BLaER1 (cell line): ENCODE measurements at regions not wholly inside any gene's neighbourhood (a gene's known extent, or its start where the extent isn't known, plus 50 kb on each side); places are given as distances from the start of the nearest gene placed in this dataset.

Experiments used
- H3K27ac ChIP-seq: shearing (Covaris generic); formaldehyde crosslinking; 2 replicates; pipeline ENCODE4 v1.8.1; 2022
- H3K27me3 ChIP-seq: shearing (Covaris generic); formaldehyde crosslinking; 2 replicates; pipeline ENCODE4 v1.8.1; 2022
- H3K36me3 ChIP-seq: shearing (Covaris generic); formaldehyde crosslinking; 2 replicates; pipeline ENCODE4 v1.8.1; 2022
- H3K4me1 ChIP-seq: shearing (Covaris generic); formaldehyde crosslinking; 2 replicates; pipeline ENCODE4 v1.8.1; 2022
- H3K4me2 ChIP-seq: shearing (Covaris generic); formaldehyde crosslinking; 2 replicates; pipeline ENCODE4 v1.8.1; 2022
- H3K4me3 ChIP-seq: shearing (Covaris generic); formaldehyde crosslinking; 2 replicates; pipeline ENCODE4 v1.8.1; 2022
- H3K9ac ChIP-seq: shearing (Covaris generic); formaldehyde crosslinking; 2 replicates; pipeline ENCODE4 v1.8.1; 2022
- H3K9me3 ChIP-seq: shearing (Covaris generic); formaldehyde crosslinking; 2 replicates; pipeline ENCODE4 v1.8.1; 2022
- H4K20me1 ChIP-seq: shearing (Covaris generic); formaldehyde crosslinking; 2 replicates; pipeline ENCODE4 v1.8.1; 2022
- Cebpa-rat ChIP-seq: shearing (Covaris generic); IDR thresholded peaks from 2 replicates; pipeline ENCODE4 v1.8.1; 2022

DNA sequence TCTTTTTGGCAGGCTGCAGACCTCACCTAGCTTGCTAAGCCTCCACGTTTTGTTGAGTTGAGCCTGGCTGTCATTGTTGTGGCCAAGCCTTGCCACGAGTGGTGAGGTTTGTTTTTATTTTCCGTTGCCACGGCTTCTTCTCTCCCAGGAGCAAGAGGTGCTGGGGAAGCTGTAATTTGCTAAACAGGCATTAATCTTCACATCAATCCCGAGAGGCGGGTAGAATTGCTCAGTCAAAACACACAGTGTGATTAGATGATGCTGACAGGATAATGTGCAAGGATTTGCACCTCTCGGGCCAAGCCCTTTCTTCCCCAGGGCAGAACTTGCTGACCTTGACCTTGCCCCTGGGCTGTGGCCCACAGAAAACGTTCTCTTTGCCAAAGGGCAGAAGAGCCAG, 72.2 kb upstream of the ATP6AP2 start:
- peaks cover 11% of the 10 kb centered on the region for H3K9me3 ChIP-seq
- H3K9ac ChIP-seq, result no peak overlapping the region
- no peak for TF ChIP-seq Cebpa-rat
- peaks cover 13% of the 10 kb centered on the region; the same call in 1 of the 2 replicates for H3K27me3 ChIP-seq
- H3K4me2 ChIP-seq, result peak overlapping the region; percentile 25
- no peak overlapping the region for H3K4me3 ChIP-seq
- no peaks in the 10 kb centered on the region for H3K36me3 ChIP-seq
- H3K4me1 ChIP-seq, result peaks cover 27% of the 10 kb centered on the region
- H4K20me1 ChIP-seq, result no peaks in the 10 kb centered on the region
- no peak overlapping the region for H3K27ac ChIP-seq

DNA sequence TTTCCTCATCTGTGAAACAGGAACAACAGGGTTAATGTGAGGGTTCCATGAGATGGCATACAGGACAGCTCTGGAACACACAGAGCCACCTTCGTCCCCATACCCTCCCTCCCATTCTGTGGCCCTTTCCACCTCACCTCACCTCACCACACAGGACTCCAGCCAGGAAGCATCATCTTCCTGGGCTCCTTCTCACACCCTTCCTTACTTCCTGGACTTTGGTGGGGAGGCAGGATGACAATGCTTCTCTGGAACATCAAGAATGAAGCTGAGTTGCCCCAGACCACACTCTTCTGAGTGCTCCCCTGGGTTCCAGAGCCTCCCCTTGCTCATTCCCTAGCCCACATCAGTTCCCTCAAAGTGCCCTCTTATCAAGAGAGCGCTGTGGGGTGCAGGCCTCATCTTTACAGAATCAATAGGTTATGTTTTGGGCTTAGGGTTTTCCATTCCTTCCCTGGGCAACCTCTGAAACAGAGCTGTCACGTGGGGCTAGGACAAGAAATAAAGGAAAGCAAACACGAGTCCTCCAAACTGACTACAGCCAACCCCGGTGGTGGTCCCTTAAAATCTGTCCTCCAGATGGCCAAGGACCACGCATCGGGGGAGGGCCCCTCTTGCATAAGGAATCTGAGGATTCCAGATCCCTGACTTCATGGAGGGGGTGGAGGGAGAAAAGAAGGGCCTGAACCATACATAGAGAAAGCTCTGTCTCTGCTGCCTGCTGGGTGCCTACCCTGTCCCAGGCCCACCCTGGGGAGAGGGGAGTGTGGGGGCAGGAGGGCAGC, 74.4 kb upstream of the ATP6AP2 start:
- peaks cover 13% of the 10 kb centered on the region; the same call in 1 of the 2 replicates for H3K27me3 ChIP-seq

DNA sequence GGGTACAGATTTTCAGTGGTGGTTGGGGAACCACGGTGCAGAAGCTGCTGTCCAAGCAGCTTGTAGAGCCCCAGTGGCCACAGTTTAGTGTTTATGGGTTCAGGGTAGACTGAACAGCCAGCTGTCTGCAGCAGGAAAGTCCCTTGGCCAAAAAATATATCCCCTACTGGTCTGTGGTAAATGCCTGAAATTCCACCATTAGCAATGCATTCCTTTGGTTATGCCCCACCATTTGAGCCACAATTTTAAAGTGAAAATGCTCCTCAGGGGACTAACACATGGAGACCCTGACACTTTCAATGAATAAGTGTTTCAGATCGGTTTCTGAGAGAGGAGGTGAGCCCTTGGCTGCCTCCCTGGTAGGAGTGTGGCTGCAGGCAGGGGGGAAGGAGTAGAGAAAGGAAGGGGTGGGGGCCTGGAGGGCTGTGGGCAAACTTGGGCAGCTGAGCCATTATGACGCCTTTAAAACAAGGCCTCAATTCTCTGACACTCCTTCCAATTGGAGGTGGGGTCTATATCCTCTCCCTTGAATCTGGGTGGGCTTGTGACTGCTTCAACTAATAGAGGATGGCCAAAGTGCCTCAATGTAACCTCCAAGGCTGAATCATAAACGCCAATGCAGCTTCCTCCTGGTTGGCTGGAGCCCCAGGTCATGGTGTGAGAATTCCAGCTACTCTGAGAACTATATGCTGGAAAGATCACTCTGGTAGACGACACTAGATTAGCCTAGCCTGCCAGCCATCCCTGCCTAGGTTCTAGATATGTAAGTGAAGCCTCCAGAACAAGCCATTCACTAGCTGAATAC, 75.8 kb upstream of the ATP6AP2 start:
- H3K4me1 ChIP-seq, result peaks cover 18% of the 10 kb centered on the region
- H3K36me3 ChIP-seq, result no peaks in the 10 kb centered on the region
- TF ChIP-seq Cebpa-rat, result no peak
- H4K20me1 ChIP-seq, result no peaks in the 10 kb centered on the region
- H3K9me3 ChIP-seq, result no peaks in the 10 kb centered on the region
- H3K27me3 ChIP-seq, result peaks cover 13% of the 10 kb centered on the region; the same call in 1 of the 2 replicates
- H3K27ac ChIP-seq, result no peak overlapping the region
- no peak overlapping the region for H3K4me3 ChIP-seq
- H3K9ac ChIP-seq, result no peak overlapping the region
- H3K4me2 ChIP-seq, result no peak overlapping the region

More for the DNA sequence above, 74.4 kb upstream of the ATP6AP2 start:
- H3K4me3 ChIP-seq, result no peak overlapping the region
- no peaks in the 10 kb centered on the region for H4K20me1 ChIP-seq
- TF ChIP-seq Cebpa-rat, result no peak
- H3K36me3 ChIP-seq, result no peaks in the 10 kb centered on the region
- peaks cover 18% of the 10 kb centered on the region for H3K4me1 ChIP-seq
- H3K9me3 ChIP-seq, result peaks cover 9% of the 10 kb centered on the region
- H3K27ac ChIP-seq, result no peak overlapping the region
- H3K4me2 ChIP-seq, result no peak overlapping the region
- no peak overlapping the region for H3K9ac ChIP-seq

GRCh38 chrX:40503094-40503493, 77.7 kb upstream of the ATP6AP2 start:
- no peak for TF ChIP-seq Cebpa-rat
- H3K4me2 ChIP-seq, result no peak overlapping the region
- no peaks in the 10 kb centered on the region for H3K9me3 ChIP-seq
- H3K4me3 ChIP-seq, result no peak overlapping the region
- H3K27ac ChIP-seq, result no peak overlapping the region
- no peaks in the 10 kb centered on the region for H3K36me3 ChIP-seq
- H4K20me1 ChIP-seq, result no peaks in the 10 kb centered on the region
- H3K27me3 ChIP-seq, result 0 out of 2 replicates have a peak, but pooled peaks cover 7% of the 10 kb centered on the region
- peaks cover 12% of the 10 kb centered on the region for H3K4me1 ChIP-seq
- no peak overlapping the region for H3K9ac ChIP-seq

DNA sequence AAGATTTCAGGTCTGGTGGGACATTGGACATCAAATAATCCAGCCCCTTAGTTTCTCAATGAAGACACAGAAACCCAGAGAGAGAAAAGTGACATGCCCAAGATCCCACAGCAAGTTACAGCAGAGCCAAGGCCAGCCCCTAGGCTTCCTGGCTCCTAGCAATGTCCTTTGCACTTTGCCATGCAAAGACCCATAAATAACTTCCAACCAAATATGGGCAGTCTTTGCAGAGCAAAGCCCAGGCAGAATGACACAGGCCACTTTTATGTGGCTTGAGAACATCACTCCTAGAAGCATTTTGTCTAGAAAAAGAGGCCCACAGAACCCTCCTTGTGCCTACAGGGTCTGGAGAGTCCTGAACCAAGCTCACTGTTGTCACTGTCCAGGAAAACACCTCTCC, 78.1 kb upstream of the ATP6AP2 start:
- Histone ChIP-seq H3K4me1 (peaks cover 12% of the 10 kb centered on the region), H3K9me3 (no peaks in the 10 kb centered on the region), H3K4me2 (no peak overlapping the region), H4K20me1 (no peaks in the 10 kb centered on the region), H3K9ac (no peak overlapping the region), H3K27me3 (0 out of 2 replicates have a peak, but pooled peaks cover 5% of the 10 kb centered on the region), H3K36me3 (no peaks in the 10 kb centered on the region), H3K4me3 (no peak overlapping the region), H3K27ac (no peak overlapping the region)
- TF ChIP-seq Cebpa-rat, result no peak

- H3K9ac ChIP-seq, result no peak overlapping the region
- H3K27me3 ChIP-seq, result peaks cover 13% of the 10 kb centered on the region
- H4K20me1 ChIP-seq, result no peaks in the 10 kb centered on the region
- H3K36me3 ChIP-seq, result no peaks in the 10 kb centered on the region
- peaks cover 21% of the 10 kb centered on the region for H3K4me1 ChIP-seq
- no peaks in the 10 kb centered on the region for H3K9me3 ChIP-seq
- H3K4me2 ChIP-seq, result no peak overlapping the region
- no peak overlapping the region for H3K27ac ChIP-seq
- H3K4me3 ChIP-seq, result no peak overlapping the region
- no peak for TF ChIP-seq Cebpa-rat
These were observed 79.5 kb upstream of the ATP6AP2 start for GRCh38 chrX:40501164-40501855.

GRCh38 chrX:40496728-40497127, 84.0 kb upstream of the ATP6AP2 start:
- H3K4me2 ChIP-seq, result peak overlapping the region; percentile 6; the same call in 1 of the 2 replicates

DNA sequence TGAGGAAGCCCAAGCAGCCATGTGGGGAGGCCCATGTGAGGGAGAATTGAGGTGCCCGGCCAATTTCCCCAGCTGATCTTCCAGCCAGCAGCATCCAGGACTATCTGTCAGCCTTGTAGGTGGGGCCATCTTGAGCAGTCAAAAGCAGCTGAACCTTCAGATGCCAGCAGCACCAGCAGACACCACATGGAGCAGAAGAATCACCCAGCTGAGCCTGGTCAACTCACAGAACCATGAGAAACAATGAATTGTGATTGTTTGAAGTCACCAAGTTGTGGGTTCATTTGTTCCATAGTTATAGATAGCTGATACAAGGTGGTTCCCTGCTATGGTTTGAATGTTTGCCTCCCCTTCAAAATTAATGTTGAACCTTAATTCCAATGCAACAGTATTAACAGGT, 85.1 kb upstream of the ATP6AP2 start:
- Histone ChIP-seq H3K4me3 (no peak overlapping the region), H3K9ac (no peak overlapping the region), H3K36me3 (no peaks in the 10 kb centered on the region), H3K9me3 (no peaks in the 10 kb centered on the region), H3K4me1 (peaks cover 30% of the 10 kb centered on the region), H3K27ac (no peak overlapping the region), H3K4me2 (no peak overlapping the region), H3K27me3 (peaks cover 13% of the 10 kb centered on the region), H4K20me1 (no peaks in the 10 kb centered on the region)
- no peak for TF ChIP-seq Cebpa-rat

More at GRCh38 chrX:40496728-40497127, 84.0 kb upstream of the ATP6AP2 start:
- H3K27me3 ChIP-seq, result peaks cover 13% of the 10 kb centered on the region
- H4K20me1 ChIP-seq, result no peaks in the 10 kb centered on the region
- H3K4me3 ChIP-seq, result no peak overlapping the region
- peaks cover 30% of the 10 kb centered on the region for H3K4me1 ChIP-seq
- H3K27ac ChIP-seq, result no peak overlapping the region
- no peaks in the 10 kb centered on the region for H3K9me3 ChIP-seq
- TF ChIP-seq Cebpa-rat, result no peak
- H3K36me3 ChIP-seq, result no peaks in the 10 kb centered on the region
- no peak overlapping the region for H3K9ac ChIP-seq

DNA sequence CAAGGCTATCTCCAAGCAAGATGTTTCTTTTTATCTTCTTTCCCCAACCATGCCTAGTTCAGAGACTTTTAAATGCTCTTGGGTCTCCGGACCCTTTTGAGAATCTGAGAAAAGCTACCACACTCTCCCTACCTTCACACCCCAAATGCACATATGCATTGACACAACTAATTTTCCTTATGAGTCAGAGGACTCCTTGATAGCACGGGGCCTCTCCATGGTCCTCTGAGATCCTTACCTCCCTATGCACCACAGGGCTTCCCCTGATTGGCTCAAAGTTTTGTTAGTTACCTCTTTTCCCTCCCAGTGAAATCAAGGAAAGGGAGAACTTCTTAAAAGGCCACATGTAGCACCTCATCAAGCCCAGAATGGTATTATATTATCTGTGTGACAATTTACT, 86.8 kb upstream of the ATP6AP2 start:
- no peak overlapping the region for H3K4me3 ChIP-seq
- no peaks in the 10 kb centered on the region for H4K20me1 ChIP-seq
- H3K27me3 ChIP-seq, result peaks cover 20% of the 10 kb centered on the region
- H3K27ac ChIP-seq, result no peak overlapping the region
- TF ChIP-seq Cebpa-rat, result no peak
- H3K4me2 ChIP-seq, result no peak overlapping the region
- H3K9me3 ChIP-seq, result no peaks in the 10 kb centered on the region
- H3K4me1 ChIP-seq, result peaks cover 30% of the 10 kb centered on the region
- no peaks in the 10 kb centered on the region for H3K36me3 ChIP-seq
- no peak overlapping the region for H3K9ac ChIP-seq
